Hematopoietic multipotent progenitor cell treated with erythropoietin and hydrocortisone succinate and interleukin-3 and kit ligand, for 17 days (in vitro differentiated cells): ENCODE measurements at regions not wholly inside any gene's neighbourhood (a gene's known extent, or its start where the extent isn't known, plus 50 kb on each side); places are given as distances from the start of the nearest gene placed in this dataset.
"Not testable (repeated sequence)": the region's sequence is repeated elsewhere in the genome, so short reads cannot be mapped to it uniquely, and the experiment has no call there.

Experiments used
- DNase-seq: peaks from one replicate; pipeline ENCODE4 v3.0.0-alpha.2; 2015; ENCODE audit warnings: low spot score

- no peak for DNase-seq
These were observed 139.3 kb downstream of the SPP2 start for GRCh38 chr2:234189786-234190300.

- no peak for DNase-seq
These were observed 138.7 kb downstream of the SPP2 start for GRCh38 chr2:234189230-234189629.

GRCh38 chr2:234187646-234188174 is 137.2 kb downstream of the SPP2 start:
- DNase-seq, result no peak

- DNase-seq, result no peak
These were observed 130.6 kb downstream of the SPP2 start for GRCh38 chr2:234181121-234181520.

- DNase-seq, result no peak
These were observed 128.5 kb downstream of the SPP2 start for GRCh38 chr2:234179031-234179363.

- DNase-seq, result no peak
These were observed 128.0 kb downstream of the SPP2 start for GRCh38 chr2:234178330-234179030.

- DNase-seq, result no peak
These were observed 125.1 kb downstream of the SPP2 start for GRCh38 chr2:234175649-234176048.

- DNase-seq, result no peak
These were observed 124.2 kb downstream of the SPP2 start for GRCh38 chr2:234174742-234175141.

- DNase-seq, result no peak
These were observed 122.0 kb downstream of the SPP2 start for GRCh38 chr2:234172532-234172931.

- no peak for DNase-seq
These were observed 121.6 kb downstream of the SPP2 start for GRCh38 chr2:234172066-234172465.

- DNase-seq, result no peak
These were observed 121.2 kb downstream of the SPP2 start for GRCh38 chr2:234171666-234172065.

- no peak for DNase-seq
These were observed 119.2 kb downstream of the SPP2 start for GRCh38 chr2:234169674-234170073.

- not testable (repeated sequence) for DNase-seq
These were observed 118.4 kb downstream of the SPP2 start for GRCh38 chr2:234168605-234169570.

GRCh38 chr2:234166531-234166930 is 116.0 kb downstream of the SPP2 start:
- no peak for DNase-seq

- DNase-seq, result no peak
These were observed 114.9 kb downstream of the SPP2 start for GRCh38 chr2:234165421-234165820.

GRCh38 chr2:234164493-234165413 is 114.3 kb downstream of the SPP2 start:
- no peak for DNase-seq

GRCh38 chr2:234163510-234164045 is 113.1 kb downstream of the SPP2 start:
- DNase-seq, result no peak

- DNase-seq, result no peak
These were observed 112.4 kb downstream of the SPP2 start for GRCh38 chr2:234162861-234163260.

GRCh38 chr2:234161932-234162331 is 111.4 kb downstream of the SPP2 start:
- DNase-seq, result no peak

- DNase-seq, result no peak
These were observed 108.3 kb downstream of the SPP2 start for GRCh38 chr2:234158812-234159211.

- no peak for DNase-seq
These were observed 107.5 kb downstream of the SPP2 start for GRCh38 chr2:234157817-234158588.
